ENCODE measurements at regions not wholly inside any gene's neighbourhood (a gene's known extent, or its start where the extent isn't known, plus 50 kb on each side); places are given as distances from the start of the nearest gene placed in this dataset.

GRCh38 chr2:39534095-39534711 lies 97.1 kb upstream of the MAP4K3 start:
- Mint-ChIP-seq H3K4me1 (no peaks in the 10 kb centered on the region), H3K4me3 (no peak overlapping the region), H3K27me3 (ENCODE audit: low read depth in 3 of 3) (peaks cover 0 to 3% (median 1%) of the 10 kb centered on the region in 3 donors), H3K9me3 (peaks cover 0 to 1% (median 0%) of the 10 kb centered on the region in 6 donors), H3K27ac (no peak overlapping the region), H3K36me3 (no peaks in the 10 kb centered on the region)
- DNase-seq = no peak

DNA sequence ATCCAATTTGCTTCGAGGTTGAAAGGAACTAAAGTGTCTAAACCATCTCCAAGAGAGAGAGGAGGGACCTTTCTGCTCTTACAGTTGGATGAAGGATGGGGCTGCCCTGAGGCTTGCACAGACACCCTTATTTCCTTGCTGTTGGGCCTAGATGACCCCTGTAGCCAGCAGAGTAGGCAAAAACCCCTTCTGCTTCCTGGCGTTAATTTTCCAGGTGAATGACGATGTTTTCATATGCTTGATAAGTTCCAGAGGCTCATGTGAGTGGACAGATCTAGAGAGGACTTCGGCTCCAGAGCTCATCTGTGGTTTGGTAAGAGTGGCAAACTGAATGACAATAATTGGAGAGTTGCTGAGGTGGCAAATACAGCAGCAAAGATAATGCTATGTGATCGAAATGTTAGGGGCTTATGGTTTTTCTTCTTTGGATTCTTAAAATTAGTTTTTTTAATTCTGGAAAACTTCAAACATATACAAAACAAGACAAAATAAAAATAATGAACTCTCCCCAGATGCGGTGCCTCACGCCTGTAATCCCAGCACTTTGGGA lies 98.6 kb upstream of the MAP4K3 start:
- Mint-ChIP-seq H3K27me3 (ENCODE audit: low read depth in 3 of 3) (peaks cover 0 to 3% (median 1%) of the 10 kb centered on the region in 3 donors), H3K4me3 (no peak overlapping the region), H3K9me3 (peaks cover 0 to 1% (median 0%) of the 10 kb centered on the region in 6 donors), H3K27ac (no peak overlapping the region), H3K36me3 (no peaks in the 10 kb centered on the region), H3K4me1 (no peaks in the 10 kb centered on the region)
- DNase-seq = no peak

DNA sequence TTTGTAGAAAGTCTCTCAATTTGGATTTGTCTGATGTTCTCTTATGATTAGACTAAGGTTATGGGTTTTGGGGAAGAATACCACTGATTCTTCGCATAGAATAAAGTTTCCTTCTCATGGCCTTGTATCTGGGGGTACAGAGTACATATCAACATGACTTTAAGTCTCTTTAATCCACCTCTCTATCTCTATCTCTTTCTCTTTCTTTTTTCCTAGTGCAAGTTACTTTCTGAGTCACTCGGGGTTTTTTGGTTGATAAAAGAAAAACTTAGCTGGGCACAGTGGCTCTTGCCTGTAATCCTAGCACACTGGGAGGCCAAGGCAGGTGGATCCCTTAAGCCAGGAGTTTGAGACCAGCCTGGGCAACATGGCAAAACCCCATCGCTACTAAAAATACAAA lies 100.1 kb upstream of the MAP4K3 start:
- H3K4me1 Mint-ChIP-seq = no peaks in the 10 kb centered on the region
- H3K9me3 Mint-ChIP-seq = peaks cover 0 to 1% (median 0%) of the 10 kb centered on the region in 6 donors
- H3K36me3 Mint-ChIP-seq = no peaks in the 10 kb centered on the region
- no peak overlapping the region for H3K4me3 Mint-ChIP-seq
- no peak for DNase-seq
- H3K27ac Mint-ChIP-seq = no peak overlapping the region
- peaks cover 0 to 3% (median 1%) of the 10 kb centered on the region in 3 donors for H3K27me3 Mint-ChIP-seq (ENCODE audit: low read depth in 3 of 3)

DNA sequence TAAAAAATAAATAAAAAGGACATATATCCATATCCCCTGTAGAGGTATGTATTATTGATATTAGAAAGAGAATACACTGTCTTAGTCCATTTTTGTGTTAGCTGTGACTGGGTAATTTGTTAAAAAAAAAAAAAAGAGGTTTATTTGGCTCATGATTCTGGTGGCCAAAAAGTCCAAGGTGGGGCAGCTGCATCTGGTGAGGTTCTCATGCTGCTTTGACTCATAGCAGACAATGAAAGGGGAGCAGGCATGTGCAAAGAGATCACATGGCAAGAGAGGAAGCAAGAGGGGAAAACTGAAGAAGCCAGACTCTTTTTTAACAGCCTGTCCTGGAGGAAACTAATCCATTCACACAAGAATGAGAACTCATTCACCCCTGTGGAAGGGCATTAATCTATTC lies 101.6 kb upstream of the MAP4K3 start:
- DNase-seq = no peak
- no peaks in the 10 kb centered on the region for H3K36me3 Mint-ChIP-seq
- H3K27ac Mint-ChIP-seq = no peak overlapping the region
- H3K9me3 Mint-ChIP-seq = peaks cover 0 to 1% (median 0%) of the 10 kb centered on the region in 6 donors
- H3K4me3 Mint-ChIP-seq = no peak overlapping the region
- H3K27me3 Mint-ChIP-seq (ENCODE audit: low read depth in 3 of 3) = peaks cover 0 to 3% (median 1%) of the 10 kb centered on the region in 3 donors
- H3K4me1 Mint-ChIP-seq = no peaks in the 10 kb centered on the region

- H3K27ac Mint-ChIP-seq = no peak overlapping the region
- no peaks in the 10 kb centered on the region for H3K4me1 Mint-ChIP-seq
These were observed 103.3 kb upstream of the MAP4K3 start for GRCh38 chr2:39540414-39540813.

DNA sequence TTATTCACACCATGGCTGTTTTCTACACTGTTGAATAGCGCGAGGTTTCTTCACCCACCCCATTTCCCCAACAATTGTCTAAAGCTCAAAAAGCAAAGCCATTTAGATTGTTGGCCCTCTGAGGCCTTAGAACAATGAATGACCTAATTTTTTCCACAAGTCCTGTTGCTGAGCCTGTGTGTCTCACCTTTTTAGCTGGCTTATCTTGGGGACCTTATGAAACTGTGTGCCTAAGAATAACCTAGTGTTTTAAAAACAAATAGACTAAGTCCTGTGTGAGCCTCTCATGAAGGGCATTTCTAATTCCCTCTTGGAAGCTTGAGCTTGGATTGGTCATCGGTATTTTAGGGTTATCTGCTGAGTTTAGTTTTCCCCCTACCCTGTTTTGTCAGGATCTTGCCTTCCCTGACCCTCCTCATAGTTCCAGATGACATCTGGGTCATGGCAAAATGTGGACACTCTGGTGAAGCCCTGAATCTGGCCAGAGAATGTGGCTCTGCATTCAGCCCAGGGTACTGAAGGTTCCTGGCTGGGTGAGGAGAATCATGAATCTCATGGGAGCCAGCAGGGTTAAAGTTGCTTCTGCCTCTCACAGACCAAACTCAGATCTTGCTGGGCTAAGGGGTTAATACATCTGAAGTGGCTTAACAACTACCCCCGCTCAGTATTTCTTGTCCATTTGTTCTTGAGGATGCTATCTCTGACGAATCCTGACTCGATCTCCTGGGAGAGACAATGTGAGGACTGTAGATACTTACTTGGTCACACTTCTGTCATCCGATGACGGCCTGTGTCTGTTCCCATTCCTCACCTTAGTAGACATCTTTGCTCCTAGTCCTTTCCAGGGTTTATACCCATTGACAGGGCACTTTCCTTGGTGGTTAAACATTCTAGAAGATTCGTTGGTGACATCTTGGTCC lies 104.2 kb upstream of the MAP4K3 start:
- Mint-ChIP-seq H3K27ac (no peak overlapping the region), H3K27me3 (ENCODE audit: low read depth in 3 of 3) (peaks cover 1 to 3% (median 3%) of the 10 kb centered on the region in 3 donors), H3K36me3 (no peaks in the 10 kb centered on the region), H3K9me3 (peaks cover 0 to 1% (median 0%) of the 10 kb centered on the region in 6 donors), H3K4me3 (no peak overlapping the region), H3K4me1 (no peaks in the 10 kb centered on the region)
- no peak for DNase-seq

More at GRCh38 chr2:39540414-39540813, 103.3 kb upstream of the MAP4K3 start:
- DNase-seq = no peak
- peaks cover 3% of the 10 kb centered on the region in 3 donors for H3K27me3 Mint-ChIP-seq (ENCODE audit: low read depth in 3 of 3)
- H3K36me3 Mint-ChIP-seq = no peaks in the 10 kb centered on the region
- no peak overlapping the region for H3K4me3 Mint-ChIP-seq
- peaks cover 0 to 1% (median 0%) of the 10 kb centered on the region in 6 donors for H3K9me3 Mint-ChIP-seq

DNA sequence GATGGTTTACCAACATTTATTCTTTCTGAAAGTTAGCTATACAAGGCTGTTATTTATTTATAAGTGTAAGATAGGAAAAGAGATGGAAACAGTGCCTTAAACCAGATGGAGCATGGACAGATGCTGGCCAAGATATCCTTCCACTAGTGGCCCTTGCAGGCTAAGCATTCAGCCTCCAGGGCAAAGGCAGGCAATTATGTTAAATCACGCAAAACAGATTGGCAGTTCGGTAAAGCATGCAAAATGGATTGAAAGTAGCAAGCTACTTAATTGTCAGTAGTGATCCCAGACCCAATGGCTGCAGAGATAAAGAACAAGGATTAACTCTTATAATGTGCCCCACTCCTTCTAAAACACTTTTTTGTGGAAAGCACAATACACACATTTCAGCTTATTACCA lies 105.4 kb upstream of the MAP4K3 start:
- H3K9me3 Mint-ChIP-seq = peaks cover 0 to 1% (median 0%) of the 10 kb centered on the region in 6 donors
- no peaks in the 10 kb centered on the region for H3K36me3 Mint-ChIP-seq
- H3K27me3 Mint-ChIP-seq (ENCODE audit: low read depth in 3 of 3) = peaks cover 1 to 3% (median 3%) of the 10 kb centered on the region in 3 donors
- no peak overlapping the region for H3K4me3 Mint-ChIP-seq
- H3K4me1 Mint-ChIP-seq = no peaks in the 10 kb centered on the region
- H3K27ac Mint-ChIP-seq = no peak overlapping the region
- DNase-seq = no peak

- DNase-seq = no peak
- no peak overlapping the region for H3K27ac Mint-ChIP-seq
- no peaks in the 10 kb centered on the region for H3K36me3 Mint-ChIP-seq
- no peak overlapping the region for H3K4me3 Mint-ChIP-seq
- H3K9me3 Mint-ChIP-seq = no peaks in the 10 kb centered on the region
- no peaks in the 10 kb centered on the region for H3K4me1 Mint-ChIP-seq
- H3K27me3 Mint-ChIP-seq (ENCODE audit: low read depth in 3 of 3) = peaks cover 0 to 5% (median 2%) of the 10 kb centered on the region in 3 donors
These were observed 108.9 kb upstream of the MAP4K3 start for GRCh38 chr2:39545957-39546356.

GRCh38 chr2:39546409-39546808 lies 109.3 kb upstream of the MAP4K3 start:
- no peaks in the 10 kb centered on the region for H3K9me3 Mint-ChIP-seq
- H3K27me3 Mint-ChIP-seq (ENCODE audit: low read depth in 3 of 3) = peaks cover 0 to 5% (median 2%) of the 10 kb centered on the region in 3 donors
- no peaks in the 10 kb centered on the region for H3K36me3 Mint-ChIP-seq
- no peak for DNase-seq
- H3K4me1 Mint-ChIP-seq = no peaks in the 10 kb centered on the region
- no peak overlapping the region for H3K27ac Mint-ChIP-seq
- H3K4me3 Mint-ChIP-seq = no peak overlapping the region

DNA sequence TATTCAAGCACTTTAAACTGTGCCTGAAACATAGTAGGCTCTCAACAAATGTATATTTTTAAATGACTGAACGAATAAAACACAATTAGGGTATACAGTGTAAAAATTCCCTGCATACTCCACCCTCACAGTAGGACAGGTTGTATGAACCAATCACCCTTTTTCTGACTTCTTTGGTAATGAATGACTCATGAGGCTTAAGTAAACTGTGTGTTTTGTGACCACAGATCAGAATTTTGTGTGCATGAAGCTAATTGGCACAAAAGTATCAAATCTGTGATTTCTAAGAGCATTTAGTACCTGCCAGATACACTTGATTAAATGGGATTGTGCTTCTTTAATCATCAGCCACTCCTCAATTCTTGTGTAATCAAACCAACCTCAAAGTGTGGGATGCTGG lies 109.9 kb upstream of the MAP4K3 start:
- no peaks in the 10 kb centered on the region for H3K9me3 Mint-ChIP-seq
- H3K27ac Mint-ChIP-seq = no peak overlapping the region
- no peaks in the 10 kb centered on the region for H3K36me3 Mint-ChIP-seq
- no peak overlapping the region for H3K4me3 Mint-ChIP-seq
- DNase-seq = no peak
- H3K27me3 Mint-ChIP-seq (ENCODE audit: low read depth in 3 of 3) = peaks cover 0 to 5% (median 2%) of the 10 kb centered on the region in 3 donors
- H3K4me1 Mint-ChIP-seq = no peaks in the 10 kb centered on the region

- no peaks in the 10 kb centered on the region for H3K36me3 Mint-ChIP-seq
- peaks cover 0 to 5% (median 2%) of the 10 kb centered on the region in 3 donors for H3K27me3 Mint-ChIP-seq (ENCODE audit: low read depth in 3 of 3)
- no peaks in the 10 kb centered on the region for H3K4me1 Mint-ChIP-seq
- no peak overlapping the region for H3K4me3 Mint-ChIP-seq
- H3K27ac Mint-ChIP-seq = no peak overlapping the region
- no peaks in the 10 kb centered on the region for H3K9me3 Mint-ChIP-seq
- no peak for DNase-seq
These were observed 111.0 kb upstream of the MAP4K3 start for GRCh38 chr2:39547811-39548719.

DNA sequence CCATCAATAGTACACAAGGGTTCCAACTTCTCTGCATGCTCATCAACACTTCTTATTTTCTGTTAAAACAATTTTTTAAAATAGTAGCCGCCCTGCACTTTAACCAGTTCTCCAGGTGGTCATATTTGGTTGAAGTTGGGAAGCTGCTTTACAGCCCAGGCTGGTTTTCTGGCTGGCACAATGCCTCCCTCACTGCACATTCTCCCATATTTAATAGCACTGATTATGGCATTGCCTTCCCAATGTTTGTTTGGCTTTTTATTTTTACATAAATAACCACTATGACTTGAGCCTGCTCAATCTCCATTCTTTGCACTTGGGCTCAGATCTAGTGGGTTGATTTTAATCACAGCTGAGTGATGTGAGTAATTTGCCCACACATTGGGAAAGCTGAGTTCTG lies 111.9 kb upstream of the MAP4K3 start:
- Mint-ChIP-seq H3K9me3 (no peaks in the 10 kb centered on the region), H3K4me1 (no peaks in the 10 kb centered on the region), H3K4me3 (no peak overlapping the region), H3K27ac (no peak overlapping the region), H3K36me3 (no peaks in the 10 kb centered on the region), H3K27me3 (ENCODE audit: low read depth in 3 of 3) (peaks cover 0 to 5% (median 2%) of the 10 kb centered on the region in 3 donors)
- no peak for DNase-seq

GRCh38 chr2:39549718-39550464 lies 112.8 kb upstream of the MAP4K3 start:
- Mint-ChIP-seq H3K36me3 (no peaks in the 10 kb centered on the region), H3K27ac (no peak overlapping the region), H3K9me3 (no peaks in the 10 kb centered on the region), H3K4me1 (no peaks in the 10 kb centered on the region), H3K27me3 (ENCODE audit: low read depth in 3 of 3) (peaks cover 0 to 2% (median 2%) of the 10 kb centered on the region in 3 donors), H3K4me3 (no peak overlapping the region)
- no peak for DNase-seq

Measured in immature natural killer cell (primary cell).